ENCODE measurements at regions not wholly inside any gene's neighbourhood (a gene's known extent, or its start where the extent isn't known, plus 50 kb on each side); places are given as distances from the start of the nearest gene placed in this dataset.
A peak's percentile ranks its signal among the peaks of the same experiment; 100 is the strongest.

- H3K36me3 ChIP-seq (ENCODE audit: control insufficient read depth, insufficient read depth, low read length) = no peaks in the 10 kb centered on the region
- no peaks in the 10 kb centered on the region for H3K27me3 ChIP-seq (ENCODE audit: control insufficient read depth, insufficient read depth, low read length)
- DNase-seq (ENCODE audit: low read depth) (no peak), FAIRE-seq (no peak)
- TF ChIP-seq CTCF (IDR thresholded peaks at IDR 0.05; ENCODE audit: insufficient read depth, low read length, severe bottlenecking) = no peak
- no peak overlapping the region for H3K4me3 ChIP-seq (ENCODE audit: low read depth, low read length)
These were observed 358.0 kb downstream of the ATP23 start for GRCh38 chr12:58299371-58299770.

- Histone ChIP-seq H3K27me3 (ENCODE audit: control insufficient read depth, insufficient read depth, low read length) (no peaks in the 10 kb centered on the region), H3K4me3 (ENCODE audit: low read depth, low read length) (no peak overlapping the region), H3K36me3 (ENCODE audit: control insufficient read depth, insufficient read depth, low read length) (no peaks in the 10 kb centered on the region)
- no peak for TF ChIP-seq CTCF (IDR thresholded peaks at IDR 0.05; ENCODE audit: insufficient read depth, low read length, severe bottlenecking)
- FAIRE-seq (no peak), DNase-seq (ENCODE audit: low read depth) (no peak)
These were observed 359.8 kb downstream of the ATP23 start for GRCh38 chr12:58301038-58301729.

GRCh38 chr12:58301730-58302122, 360.4 kb downstream of the ATP23 start:
- H3K27me3 ChIP-seq (ENCODE audit: control insufficient read depth, insufficient read depth, low read length) = no peaks in the 10 kb centered on the region
- no peak overlapping the region for H3K4me3 ChIP-seq (ENCODE audit: low read depth, low read length)
- TF ChIP-seq CTCF (IDR thresholded peaks at IDR 0.05; ENCODE audit: insufficient read depth, low read length, severe bottlenecking) = no peak
- DNase-seq (ENCODE audit: low read depth) = no peak
- H3K36me3 ChIP-seq (ENCODE audit: control insufficient read depth, insufficient read depth, low read length) = no peaks in the 10 kb centered on the region
- peak; percentile 60 for FAIRE-seq

GRCh38 chr12:58302487-58303011, 361.2 kb downstream of the ATP23 start:
- H3K4me3 ChIP-seq (ENCODE audit: low read depth, low read length) = no peak overlapping the region
- DNase-seq (ENCODE audit: low read depth) = no peak
- no peaks in the 10 kb centered on the region for H3K36me3 ChIP-seq (ENCODE audit: control insufficient read depth, insufficient read depth, low read length)
- FAIRE-seq = no peak
- H3K27me3 ChIP-seq (ENCODE audit: control insufficient read depth, insufficient read depth, low read length) = no peaks in the 10 kb centered on the region
- no peak for TF ChIP-seq CTCF (IDR thresholded peaks at IDR 0.05; ENCODE audit: insufficient read depth, low read length, severe bottlenecking)

GRCh38 chr12:58306266-58307000, 365.1 kb downstream of the ATP23 start:
- no peak for TF ChIP-seq CTCF (IDR thresholded peaks at IDR 0.05; ENCODE audit: insufficient read depth, low read length, severe bottlenecking)
- FAIRE-seq = no peak
- H3K27me3 ChIP-seq (ENCODE audit: control insufficient read depth, insufficient read depth, low read length) = no peaks in the 10 kb centered on the region
- no peak overlapping the region for H3K4me3 ChIP-seq (ENCODE audit: low read depth, low read length)
- no peaks in the 10 kb centered on the region for H3K36me3 ChIP-seq (ENCODE audit: control insufficient read depth, insufficient read depth, low read length)
- no peak for DNase-seq (ENCODE audit: low read depth)

Data from bronchial epithelial cell (primary cell).